Activated T-helper 1 cell treated with Interleukin-2 at 50 U/mL for 16 hours (primary cell): ENCODE measurements at regions not wholly inside any gene's neighbourhood (a gene's known extent, or its start where the extent isn't known, plus 50 kb on each side); places are given as distances from the start of the nearest gene placed in this dataset.
"Not testable (repeated sequence)": the region's sequence is repeated elsewhere in the genome, so short reads cannot be mapped to it uniquely, and the experiment has no call there.

Experiments
- DNase-seq: peaks from one replicate; pipeline ENCODE4 v3.0.0-alpha.2; 2020; ENCODE audit warnings: low read depth

- no peak for DNase-seq
Measured at GRCh38 chr1:56113679-56114078, 465.7 kb downstream of the PLPP3 start.

- no peak for DNase-seq
Measured at GRCh38 chr1:56107275-56107638, 472.1 kb downstream of the PLPP3 start.

GRCh38 chr1:56106531-56107274, 472.7 kb downstream of the PLPP3 start:
- no peak for DNase-seq

- no peak for DNase-seq
Measured at GRCh38 chr1:56105397-56105796, 474.0 kb downstream of the PLPP3 start.

- DNase-seq: no peak
Measured at GRCh38 chr1:56099766-56100265, 479.5 kb downstream of the PLPP3 start.

GRCh38 chr1:56098946-56099345, 480.4 kb downstream of the PLPP3 start:
- DNase-seq: no peak

GRCh38 chr1:56097713-56098112, 481.6 kb downstream of the PLPP3 start:
- no peak for DNase-seq

- DNase-seq: no peak
Measured at GRCh38 chr1:56095696-56096665, 483.4 kb downstream of the PLPP3 start.

GRCh38 chr1:56094168-56094567, 485.2 kb downstream of the PLPP3 start:
- no peak for DNase-seq

- no peak for DNase-seq
Measured at GRCh38 chr1:56092684-56093570, 486.4 kb downstream of the PLPP3 start.

- DNase-seq: not testable (repeated sequence)
Measured at GRCh38 chr1:56089826-56090225, 489.5 kb downstream of the PLPP3 start.

GRCh38 chr1:56084246-56084645, 495.1 kb downstream of the PLPP3 start:
- DNase-seq: no peak

GRCh38 chr1:56081736-56082135, 497.6 kb downstream of the PLPP3 start:
- no peak for DNase-seq

GRCh38 chr1:56081173-56081572, 498.2 kb downstream of the PLPP3 start:
- no peak for DNase-seq

- DNase-seq: no peak
Measured at GRCh38 chr1:56080123-56080522, 499.2 kb downstream of the PLPP3 start.

- no peak for DNase-seq
Measured at GRCh38 chr1:56079391-56079790, 500.0 kb downstream of the PLPP3 start.

GRCh38 chr1:56077206-56077605, 502.2 kb downstream of the PLPP3 start:
- DNase-seq: no peak

GRCh38 chr1:56074007-56074651, 505.2 kb downstream of the PLPP3 start:
- DNase-seq: no peak

- DNase-seq: no peak
Measured at GRCh38 chr1:56073614-56074006, 505.8 kb downstream of the PLPP3 start.

- DNase-seq: no peak
Measured at GRCh38 chr1:56073206-56073605, 506.2 kb downstream of the PLPP3 start.

GRCh38 chr1:56072310-56072709, 507.1 kb downstream of the PLPP3 start:
- DNase-seq: no peak
